Activated CD4-positive, alpha-beta T cell treated with anti-CD3 and anti-CD28 coated beads for 48 hours (primary cell): ENCODE measurements at regions not wholly inside any gene's neighbourhood (a gene's known extent, or its start where the extent isn't known, plus 50 kb on each side); places are given as distances from the start of the nearest gene placed in this dataset.

Experiments used
- DNase-seq: peaks from one replicate; pipeline ENCODE4 v3.0.0-alpha.2; 2020

GRCh38 chr5:175163586-175164275 lies 280.3 kb downstream of the DRD1 start:
- DNase-seq, result no peak

GRCh38 chr5:175162036-175162435 lies 281.9 kb downstream of the DRD1 start:
- no peak for DNase-seq

DNA sequence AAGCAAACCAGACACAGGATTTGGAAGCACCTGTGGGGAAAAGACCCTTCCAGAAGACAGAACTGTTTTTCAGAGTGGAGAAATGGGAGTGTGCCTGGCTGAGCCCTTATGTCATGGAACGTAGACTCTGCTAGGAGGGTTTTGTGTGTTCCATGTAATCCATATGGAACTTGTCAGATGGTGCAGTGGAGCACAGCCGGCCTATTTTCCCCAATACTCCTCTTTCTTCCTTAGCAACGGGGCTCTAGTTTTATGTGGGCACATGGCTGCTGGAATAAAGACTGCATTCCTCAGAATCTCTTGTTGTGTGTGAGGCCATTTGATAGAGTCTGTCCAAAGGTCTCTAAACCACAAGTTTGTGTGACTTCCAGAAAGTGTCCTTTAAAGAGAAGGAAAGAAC lies 284.0 kb downstream of the DRD1 start:
- no peak for DNase-seq

- DNase-seq, result no peak
Observed at GRCh38 chr5:175148636-175149172, 295.3 kb downstream of the DRD1 start.

DNA sequence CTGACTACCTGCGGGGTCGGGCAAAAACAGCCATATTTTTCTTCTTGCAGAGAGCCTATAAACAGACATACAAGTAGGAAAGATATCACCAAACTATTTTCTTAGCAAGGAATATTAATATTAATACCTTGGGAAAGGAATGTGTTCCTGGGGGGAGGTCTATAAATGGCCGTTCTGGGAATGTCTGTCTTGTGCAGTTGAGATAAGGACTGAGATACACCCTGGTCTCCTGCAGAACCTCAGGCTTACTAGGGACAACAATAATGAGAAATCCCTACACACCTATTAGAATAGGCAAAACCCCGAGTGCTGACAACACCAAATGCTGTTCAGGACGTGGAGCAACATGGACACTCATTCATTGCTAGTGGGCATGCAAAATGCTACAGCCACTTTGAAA lies 297.2 kb downstream of the DRD1 start:
- no peak for DNase-seq

DNA sequence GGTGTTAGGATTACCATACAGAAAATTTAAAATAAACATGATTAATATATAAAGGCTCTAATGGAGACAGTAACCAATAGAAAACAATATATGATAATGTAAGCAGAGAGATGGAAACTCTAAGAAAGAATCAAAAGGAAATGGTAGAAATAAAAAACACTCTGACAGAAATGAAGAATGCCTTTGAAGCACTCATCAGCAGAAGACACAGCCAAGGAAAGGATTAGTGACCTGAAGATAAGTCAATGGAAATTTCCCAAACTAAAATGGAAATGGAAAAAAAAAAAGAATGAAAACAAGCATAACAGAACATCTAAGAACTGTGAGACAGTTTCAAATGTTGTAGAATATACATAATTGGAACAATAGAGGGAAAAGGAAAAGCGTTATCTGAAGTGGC lies 302.6 kb downstream of the DRD1 start:
- DNase-seq, result no peak

DNA sequence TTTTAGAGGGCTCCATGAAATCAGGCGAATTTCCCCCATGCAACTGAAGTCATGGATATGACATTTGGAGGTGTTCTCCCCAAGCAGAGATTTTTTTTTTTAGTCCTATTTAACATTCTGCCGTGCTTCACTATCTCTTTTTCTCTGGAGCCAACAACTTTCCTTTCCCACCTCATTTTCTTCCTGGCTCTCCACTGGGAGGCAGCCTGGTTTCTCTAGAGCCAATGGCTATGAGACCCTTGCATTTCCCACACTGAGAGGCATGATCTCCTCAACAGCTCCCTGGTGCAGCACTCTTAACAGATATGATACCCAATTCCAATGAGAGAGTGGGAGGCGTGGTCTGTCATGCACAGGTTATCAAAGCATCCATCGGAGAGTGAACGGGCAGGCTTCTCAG lies 310.8 kb downstream of the DRD1 start:
- no peak for DNase-seq

DNA sequence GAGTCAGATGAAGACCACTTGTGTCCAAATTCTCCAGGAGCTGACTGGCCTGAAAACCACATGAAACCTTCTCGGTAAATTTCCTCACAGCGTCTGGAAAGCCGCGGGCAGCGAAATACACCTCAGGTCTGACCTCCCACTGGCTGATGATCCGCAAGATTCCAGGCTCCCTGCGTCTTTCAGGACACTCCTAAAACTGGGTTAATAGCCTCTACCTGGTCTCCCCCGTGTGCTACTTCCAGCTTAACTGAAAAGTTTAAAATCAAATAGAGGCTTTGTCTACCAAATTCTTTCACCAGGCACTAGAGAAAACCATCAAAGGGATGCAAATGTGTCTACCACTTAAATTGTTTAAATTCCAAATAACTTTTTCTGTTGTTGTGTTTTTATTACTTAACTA lies 312.6 kb downstream of the DRD1 start:
- DNase-seq, result no peak

- no peak for DNase-seq
Observed at GRCh38 chr5:175129619-175130018, 314.4 kb downstream of the DRD1 start.

- no peak for DNase-seq
Observed at GRCh38 chr5:175129121-175129520, 314.9 kb downstream of the DRD1 start.

GRCh38 chr5:175124821-175125220 lies 319.2 kb downstream of the DRD1 start:
- DNase-seq, result no peak

GRCh38 chr5:175124251-175124813 lies 319.6 kb downstream of the DRD1 start:
- DNase-seq, result no peak

GRCh38 chr5:175123542-175123941 lies 320.4 kb downstream of the DRD1 start:
- DNase-seq, result no peak

DNA sequence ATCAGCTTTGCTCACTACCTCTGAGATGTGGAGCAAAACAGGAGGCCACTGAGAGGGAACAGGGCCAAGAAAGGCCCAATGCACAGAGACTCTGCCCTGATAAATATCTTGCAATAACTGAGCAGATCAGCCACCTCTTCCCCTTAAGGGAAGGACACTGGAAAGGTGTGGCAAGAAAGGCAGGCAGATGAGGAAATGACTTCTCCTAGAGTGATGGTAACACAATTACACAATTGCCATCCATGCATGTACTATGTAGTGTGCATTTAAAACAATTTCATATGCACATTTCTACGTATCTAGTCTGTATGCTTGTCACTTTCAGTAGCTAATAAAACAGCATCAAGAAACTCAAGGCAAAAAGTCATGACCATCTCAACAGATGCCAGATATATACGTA lies 322.5 kb downstream of the DRD1 start:
- no peak for DNase-seq

- DNase-seq, result no peak
Observed at GRCh38 chr5:175120412-175120811, 323.6 kb downstream of the DRD1 start.

DNA sequence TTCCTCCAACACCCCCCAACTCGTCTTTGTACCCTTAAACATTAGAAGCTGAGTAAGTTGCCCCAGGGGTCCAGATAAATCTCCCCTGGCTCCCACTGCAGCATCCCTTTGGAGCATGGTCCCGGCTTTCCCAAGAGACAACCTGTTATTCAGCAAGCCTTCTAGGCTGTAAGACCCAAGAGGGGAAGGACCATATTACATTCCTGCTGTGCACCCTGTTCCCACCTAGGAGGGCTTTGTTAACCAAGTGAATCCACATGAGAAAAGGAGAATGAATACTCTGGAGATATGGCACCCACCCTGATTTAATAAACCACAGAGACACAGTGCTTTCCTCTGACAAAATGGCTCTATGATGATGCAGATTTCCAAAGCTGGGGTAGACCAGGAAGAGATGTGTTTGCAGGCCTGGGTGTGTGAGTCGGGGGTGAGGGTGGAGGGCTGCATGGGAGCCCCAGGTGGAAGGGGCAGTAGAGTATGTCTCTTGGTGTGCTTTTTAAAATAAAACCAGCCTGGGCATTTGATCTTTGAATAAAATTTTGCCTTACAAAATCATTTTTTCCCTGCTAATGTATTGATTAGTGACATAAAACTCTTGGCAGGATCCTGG lies 325.2 kb downstream of the DRD1 start:
- no peak for DNase-seq

DNA sequence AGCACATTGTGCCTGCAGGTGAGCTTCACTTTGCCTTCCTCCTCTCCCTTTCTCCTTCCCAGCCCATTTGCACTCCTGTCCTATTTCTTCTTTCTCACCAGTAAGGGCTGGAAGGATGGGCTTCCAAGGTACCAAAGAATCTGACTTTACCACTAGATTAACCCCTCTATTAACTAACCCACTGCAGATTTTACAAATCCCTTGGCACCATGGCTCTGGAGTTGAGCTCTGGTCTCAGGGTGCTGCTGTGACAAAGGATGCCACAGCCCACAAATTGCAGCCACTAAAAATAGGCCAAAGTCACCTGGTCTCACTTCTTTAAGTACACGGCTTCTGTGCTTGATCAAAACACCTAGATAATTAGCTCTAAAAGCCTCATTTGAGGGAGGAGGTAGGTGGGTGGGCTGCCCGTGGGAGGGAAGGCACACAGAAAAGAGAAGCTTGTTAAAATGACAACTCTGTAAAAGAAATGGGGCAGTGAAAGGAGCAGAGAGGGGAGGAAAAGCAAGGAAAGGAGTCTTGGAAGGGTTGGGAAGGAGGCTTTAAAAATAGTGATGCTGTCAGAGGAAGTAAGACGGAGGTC lies 327.4 kb downstream of the DRD1 start:
- no peak for DNase-seq

DNA sequence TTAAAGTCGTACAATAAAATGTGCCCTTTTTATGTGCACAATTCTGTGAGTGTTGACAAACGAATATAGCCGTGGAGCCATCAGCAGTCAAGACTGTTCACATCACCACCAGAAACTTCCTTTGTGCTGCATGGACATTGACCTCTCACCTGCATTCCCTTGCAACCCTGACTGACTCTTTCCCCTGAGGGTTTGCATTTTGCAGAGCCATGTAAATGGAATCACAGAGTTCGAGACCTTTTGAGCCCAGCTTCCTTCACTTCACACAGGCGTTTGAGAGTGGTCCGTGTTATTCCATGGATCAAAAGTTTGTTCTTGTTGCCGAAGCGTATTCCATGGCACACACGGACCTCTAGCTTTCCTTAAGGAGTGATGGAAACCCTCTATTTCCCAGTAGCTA lies 328.2 kb downstream of the DRD1 start:
- no peak for DNase-seq

DNA sequence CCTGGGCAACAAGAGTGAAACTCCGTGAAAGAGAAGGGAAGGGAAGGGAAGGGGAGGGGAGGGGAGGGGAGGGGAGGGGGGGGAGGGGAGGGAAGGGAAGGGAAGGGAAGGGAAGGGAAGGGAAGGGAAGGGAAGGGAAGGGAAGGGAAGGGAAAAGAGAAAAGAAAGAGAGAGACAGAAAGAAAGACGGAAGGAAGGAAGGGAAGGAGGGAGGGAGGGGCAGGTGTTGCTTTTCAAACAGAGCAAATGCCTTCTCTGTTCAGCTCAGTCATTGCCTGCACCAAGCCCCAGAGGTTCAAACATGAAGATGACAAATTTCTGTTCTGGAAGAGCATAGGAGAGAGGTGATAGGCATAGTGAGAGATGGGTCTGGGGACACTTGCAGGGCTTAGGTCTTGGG lies 330.0 kb downstream of the DRD1 start:
- DNase-seq, result no peak

DNA sequence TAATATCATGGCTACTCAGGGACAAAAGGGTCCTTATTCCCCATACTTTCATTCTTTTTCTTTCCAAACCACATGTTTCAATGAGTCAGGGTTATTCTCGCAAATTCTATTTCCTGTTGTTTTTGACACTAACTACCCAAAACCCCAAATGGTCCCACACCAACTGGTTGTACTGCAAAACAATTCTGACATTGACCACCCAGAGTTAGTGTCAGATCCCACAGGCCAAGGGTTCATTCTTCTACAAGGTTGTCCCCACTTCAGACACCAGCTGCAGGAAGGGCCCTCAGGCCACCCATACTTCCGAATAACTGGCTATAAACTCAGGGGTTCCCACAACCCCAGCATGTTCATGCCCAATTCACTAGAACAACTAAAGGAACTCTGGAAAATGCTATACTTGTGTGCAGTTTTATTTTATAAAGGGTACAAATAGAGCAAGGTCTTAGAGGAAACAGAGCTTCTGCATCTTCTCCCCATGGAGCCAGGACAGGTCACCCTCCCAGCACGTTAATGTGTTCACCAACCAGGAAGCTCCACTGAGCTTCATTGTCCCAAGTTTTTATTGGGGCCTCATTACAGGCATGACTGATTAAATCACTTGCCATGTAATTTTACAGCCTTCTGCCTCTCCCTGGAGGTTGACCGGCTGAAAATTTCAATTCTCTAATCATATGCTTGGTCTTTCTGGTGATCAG lies 334.8 kb downstream of the DRD1 start:
- no peak for DNase-seq

DNA sequence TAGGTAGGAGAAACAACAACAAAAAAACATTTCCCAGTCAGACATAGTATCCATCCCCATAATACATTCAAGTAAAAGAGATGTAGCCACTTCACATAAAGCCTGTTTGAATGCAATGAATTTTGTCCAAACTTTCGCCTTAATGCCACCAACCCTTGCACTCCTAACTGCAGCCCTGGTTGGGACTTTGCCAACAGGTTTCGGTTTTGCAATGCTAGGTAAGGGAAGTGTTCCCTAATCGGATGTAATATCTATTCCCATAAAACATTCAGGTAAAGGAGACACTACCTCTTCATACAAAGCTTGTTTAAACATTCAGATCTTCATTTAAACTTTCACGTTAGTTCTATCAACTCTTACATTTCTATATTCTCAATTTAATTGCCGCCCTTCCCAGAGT lies 336.1 kb downstream of the DRD1 start:
- no peak for DNase-seq

- DNase-seq, result no peak
Observed at GRCh38 chr5:175107028-175107588, 336.9 kb downstream of the DRD1 start.

GRCh38 chr5:175104677-175105076 lies 339.3 kb downstream of the DRD1 start:
- no peak for DNase-seq
